ENCODE measurements at regions not wholly inside any gene's neighbourhood (a gene's known extent, or its start where the extent isn't known, plus 50 kb on each side); places are given as distances from the start of the nearest gene placed in this dataset.
"Not testable (repeated sequence)": the region's sequence is repeated elsewhere in the genome, so short reads cannot be mapped to it uniquely, and the experiment has no call there.

GRCh38 chr3:134740077-134740476, 55.0 kb upstream of the EPHB1 start:
- H3K9me3 Mint-ChIP-seq, ATAC-seq, H3K27ac Mint-ChIP-seq, DNase-seq, POLR2A ChIA-PET, H3K4me1 Mint-ChIP-seq, H3K27me3 Mint-ChIP-seq, H3K4me3 Mint-ChIP-seq, H3K36me3 Mint-ChIP-seq: not testable (repeated sequence)

GRCh38 chr3:134742202-134742601, 52.9 kb upstream of the EPHB1 start:
- peaks cover 0 to 9% (median 0%) of the 10 kb centered on the region in 5 donors for H3K27me3 Mint-ChIP-seq
- no peak overlapping the region for H3K4me3 Mint-ChIP-seq
- POLR2A ChIA-PET, result no interaction called here
- H3K4me1 Mint-ChIP-seq, result no peaks in the 10 kb centered on the region
- peaks cover 0 to 10% (median 0%) of the 10 kb centered on the region in 9 donors for H3K9me3 Mint-ChIP-seq
- DNase-seq (no peak), ATAC-seq (no peak)
- H3K36me3 Mint-ChIP-seq, result no peaks in the 10 kb centered on the region
- no peak overlapping the region for H3K27ac Mint-ChIP-seq

- ATAC-seq (no peak), DNase-seq (no peak)
- Mint-ChIP-seq H3K27ac (no peak overlapping the region), H3K9me3 (peaks cover 0 to 10% (median 0%) of the 10 kb centered on the region in 9 donors), H3K4me1 (no peaks in the 10 kb centered on the region), H3K36me3 (no peaks in the 10 kb centered on the region), H3K27me3 (peaks cover 0 to 9% (median 0%) of the 10 kb centered on the region in 5 donors), H3K4me3 (no peak overlapping the region)
- POLR2A ChIA-PET, result no interaction called here
Measured at GRCh38 chr3:134743006-134743405, 52.1 kb upstream of the EPHB1 start.

All from naive thymus-derived CD8-positive, alpha-beta T cell (primary cell).